OCI-LY7 (cell line): ENCODE measurements at regions not wholly inside any gene's neighbourhood (a gene's known extent, or its start where the extent isn't known, plus 50 kb on each side); places are given as distances from the start of the nearest gene placed in this dataset.

Experiments
- EZH2phosphoT487 ChIP-seq: fragments of 200-600 bp; sonication (generic); IDR thresholded peaks from 2 replicates; pipeline ENCODE4 v1.6.1; 2018; ENCODE audit warnings: low read depth, borderline replicate concordance, mild to moderate bottlenecking, mixed run types, antibody characterized with exemption, low read length, moderate library complexity, mixed read lengths
- TF ChIP-seq, protein P1 (sequence below): fragments of 200-600 bp; sonication (generic); conservative IDR thresholded peaks from 2 replicates; pipeline ENCODE4 v1.5.1; 2014; ENCODE audit warnings: mild to moderate bottlenecking, antibody characterized with exemption, low read length, moderate library complexity, mixed read lengths

DNA sequence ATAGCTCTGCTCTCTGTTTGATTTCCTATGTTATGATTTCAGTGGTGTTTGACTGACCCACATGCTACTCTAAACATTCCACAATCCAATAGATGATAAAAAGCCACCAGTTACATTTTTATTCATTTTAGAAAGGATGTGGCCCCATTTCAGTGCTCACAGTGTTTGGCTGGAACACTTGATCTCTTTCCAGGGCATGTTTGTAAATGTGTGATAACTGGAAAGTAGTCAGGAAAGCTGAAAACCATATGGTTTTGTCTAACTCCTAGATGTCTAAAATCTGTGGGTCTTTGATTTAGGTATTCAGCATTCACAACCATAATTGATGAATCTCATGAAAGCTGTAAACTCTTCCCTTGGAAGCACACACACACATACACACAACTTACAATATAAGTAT, 904.9 kb upstream of the AGA start:
- TF ChIP-seq, protein P1, sequence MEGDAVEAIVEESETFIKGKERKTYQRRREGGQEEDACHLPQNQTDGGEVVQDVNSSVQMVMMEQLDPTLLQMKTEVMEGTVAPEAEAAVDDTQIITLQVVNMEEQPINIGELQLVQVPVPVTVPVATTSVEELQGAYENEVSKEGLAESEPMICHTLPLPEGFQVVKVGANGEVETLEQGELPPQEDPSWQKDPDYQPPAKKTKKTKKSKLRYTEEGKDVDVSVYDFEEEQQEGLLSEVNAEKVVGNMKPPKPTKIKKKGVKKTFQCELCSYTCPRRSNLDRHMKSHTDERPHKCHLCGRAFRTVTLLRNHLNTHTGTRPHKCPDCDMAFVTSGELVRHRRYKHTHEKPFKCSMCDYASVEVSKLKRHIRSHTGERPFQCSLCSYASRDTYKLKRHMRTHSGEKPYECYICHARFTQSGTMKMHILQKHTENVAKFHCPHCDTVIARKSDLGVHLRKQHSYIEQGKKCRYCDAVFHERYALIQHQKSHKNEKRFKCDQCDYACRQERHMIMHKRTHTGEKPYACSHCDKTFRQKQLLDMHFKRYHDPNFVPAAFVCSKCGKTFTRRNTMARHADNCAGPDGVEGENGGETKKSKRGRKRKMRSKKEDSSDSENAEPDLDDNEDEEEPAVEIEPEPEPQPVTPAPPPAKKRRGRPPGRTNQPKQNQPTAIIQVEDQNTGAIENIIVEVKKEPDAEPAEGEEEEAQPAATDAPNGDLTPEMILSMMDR: no peak
- TF ChIP-seq EZH2phosphoT487: no peak
